ACHN (cell line): ENCODE measurements at regions not wholly inside any gene's neighbourhood (a gene's known extent, or its start where the extent isn't known, plus 50 kb on each side); places are given as distances from the start of the nearest gene placed in this dataset.

Experiments
- DNase-seq: peaks from one replicate; pipeline ENCODE4 v3.0.0-alpha.2; 2015
- in situ Hi-C: cut with HindIII; loops from 2 replicates; pipeline ENCODE4 v1.10.0; 2017; ENCODE audit warnings: low sequenced_read_pairs, low pct_ligation_motif_present, low pct_unique_long_range_greater_than_20kb

DNA sequence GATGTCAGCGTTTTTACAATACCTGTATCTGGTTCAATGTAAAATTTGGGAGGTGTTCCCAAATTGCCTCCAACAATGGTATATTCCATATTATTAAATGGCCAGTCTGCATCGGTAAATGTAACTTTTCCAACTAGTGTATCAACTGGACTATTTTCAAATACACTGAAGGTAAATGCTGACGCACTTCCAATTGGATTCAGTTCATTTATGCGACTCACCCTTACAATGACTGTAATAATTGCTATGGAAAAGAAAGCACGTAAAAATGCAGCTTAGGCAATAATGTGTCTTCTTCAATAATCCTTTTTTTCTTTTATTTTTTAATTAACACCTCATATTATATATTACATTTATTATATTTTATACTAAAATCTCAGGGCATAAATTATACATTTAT lies 209.1 kb downstream of the HGF start:
- no peak for DNase-seq
- in situ Hi-C loops, result no loop called here

DNA sequence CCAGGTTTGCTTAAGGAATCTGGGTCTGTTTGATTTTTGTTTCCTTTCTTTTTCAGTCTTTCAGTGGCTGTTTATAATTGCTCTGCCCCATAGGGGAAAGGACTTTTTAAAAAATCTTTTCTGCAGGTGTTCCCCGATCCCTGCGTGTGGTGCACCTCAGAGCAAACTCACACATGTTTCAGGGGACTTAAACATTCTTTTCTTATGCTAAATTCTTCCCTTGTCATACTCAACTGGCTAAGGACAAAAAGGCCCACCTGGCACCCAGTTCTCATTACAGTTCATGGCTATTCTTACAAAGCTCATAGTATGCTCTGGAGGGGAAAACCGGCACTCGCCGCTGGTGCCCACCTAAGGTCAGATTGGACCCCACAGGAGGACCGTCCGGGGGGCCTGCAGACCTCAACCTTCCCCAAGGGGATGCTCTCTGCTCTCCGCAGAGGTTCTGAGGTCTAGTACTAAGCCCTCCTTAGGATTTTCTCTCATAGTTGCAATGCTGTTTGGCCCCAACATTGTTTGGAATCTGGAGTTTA lies 220.3 kb downstream of the HGF start:
- DNase-seq, result no peak
- in situ Hi-C loops, result no loop called here

DNA sequence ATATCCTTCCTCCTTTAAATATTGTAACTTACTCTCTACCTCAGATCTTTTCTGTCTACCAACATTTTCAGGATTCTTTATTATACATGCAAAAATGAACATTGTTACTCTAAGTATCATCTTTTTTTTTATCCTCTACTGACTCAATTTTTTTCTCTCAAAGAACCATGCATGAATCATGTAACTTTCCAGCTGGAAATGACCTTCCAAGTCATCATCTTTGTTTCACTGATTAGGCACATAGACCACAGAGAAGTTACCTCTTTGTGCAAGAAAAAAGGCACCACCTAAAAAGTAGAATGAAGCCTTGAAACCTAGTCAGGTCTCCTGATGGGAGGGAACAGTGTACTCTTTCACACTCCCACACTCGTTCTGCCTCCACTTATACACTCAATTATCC lies 234.9 kb downstream of the HGF start:
- DNase-seq, result no peak
- in situ Hi-C loops, result no loop called here

DNA sequence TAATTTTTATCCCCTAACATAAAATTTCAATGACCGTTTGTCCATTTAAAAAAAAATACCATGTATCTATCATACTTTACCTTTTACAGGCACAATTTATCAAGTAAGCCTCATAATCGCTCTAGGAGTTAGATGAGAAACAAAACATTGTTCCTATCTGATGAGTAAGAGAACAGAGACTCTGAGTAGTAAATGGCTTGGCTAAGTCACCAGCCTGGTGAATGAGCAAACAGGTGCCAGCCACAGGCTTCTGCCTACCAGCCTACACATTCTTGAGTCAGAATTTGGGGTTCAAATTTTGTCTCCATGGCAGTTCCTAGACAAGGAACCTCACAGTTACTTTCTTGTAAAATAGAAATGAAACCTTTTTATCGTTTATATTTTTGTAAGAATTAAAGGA lies 235.4 kb downstream of the HGF start:
- in situ Hi-C loops, result no loop called here
- DNase-seq, result no peak

DNA sequence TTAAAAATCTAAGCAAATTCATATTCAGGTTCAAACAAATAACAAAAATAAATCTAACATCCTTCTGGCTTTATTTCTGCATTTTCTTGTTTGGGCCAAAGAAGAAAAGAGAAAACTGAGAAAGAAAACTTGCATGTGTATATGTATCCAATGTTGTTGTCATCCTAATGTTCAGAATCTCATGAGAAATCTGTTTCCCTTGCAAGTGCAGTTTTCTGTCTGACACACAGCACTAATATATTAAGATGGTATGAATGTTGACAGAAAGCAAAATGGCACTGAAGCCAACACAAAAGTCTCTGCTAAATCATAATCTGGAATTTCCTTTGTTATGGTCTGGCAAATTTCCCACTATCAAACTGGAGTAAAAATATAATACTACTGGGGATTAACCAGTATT lies 235.9 kb downstream of the HGF start:
- in situ Hi-C loops, result no loop called here
- DNase-seq, result no peak

DNA sequence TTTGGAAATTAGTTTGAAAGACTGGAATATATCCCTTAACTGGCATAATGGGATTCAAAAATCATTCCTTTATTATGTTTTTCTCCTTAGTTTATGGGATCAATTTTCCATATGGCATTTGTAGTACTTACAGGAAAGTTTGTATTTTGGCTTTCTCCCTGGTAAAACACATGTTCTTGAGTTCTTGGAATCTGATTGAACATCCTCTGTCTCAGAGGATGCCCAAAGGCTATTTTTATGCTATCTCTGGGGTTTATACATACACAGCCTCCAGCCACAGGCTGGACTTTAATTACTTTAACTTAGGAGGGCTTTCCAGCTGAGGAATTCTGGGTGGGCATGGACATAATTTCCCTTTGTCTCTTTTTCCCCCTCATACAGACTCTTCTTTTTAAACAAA lies 236.4 kb downstream of the HGF start:
- no peak for DNase-seq
- in situ Hi-C loops, result no loop called here

DNA sequence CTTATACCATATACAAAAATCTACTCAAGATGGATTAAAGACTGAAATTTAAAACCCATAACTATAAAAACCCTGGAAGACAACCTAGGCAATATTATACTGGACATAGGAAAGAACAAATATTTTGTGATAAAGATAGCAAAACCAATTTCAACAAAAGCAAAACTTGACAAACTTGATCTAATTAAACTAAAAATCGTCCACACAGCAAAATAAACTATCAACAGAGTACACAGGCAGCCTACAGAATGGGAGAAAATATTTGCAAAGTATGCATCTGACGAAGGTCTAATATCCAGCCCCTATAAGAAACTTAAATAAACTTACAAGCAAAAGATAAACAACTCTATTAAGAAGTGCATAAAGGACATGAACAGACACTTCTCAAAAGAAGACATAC lies 240.1 kb downstream of the HGF start:
- in situ Hi-C loops, result no loop called here

DNA sequence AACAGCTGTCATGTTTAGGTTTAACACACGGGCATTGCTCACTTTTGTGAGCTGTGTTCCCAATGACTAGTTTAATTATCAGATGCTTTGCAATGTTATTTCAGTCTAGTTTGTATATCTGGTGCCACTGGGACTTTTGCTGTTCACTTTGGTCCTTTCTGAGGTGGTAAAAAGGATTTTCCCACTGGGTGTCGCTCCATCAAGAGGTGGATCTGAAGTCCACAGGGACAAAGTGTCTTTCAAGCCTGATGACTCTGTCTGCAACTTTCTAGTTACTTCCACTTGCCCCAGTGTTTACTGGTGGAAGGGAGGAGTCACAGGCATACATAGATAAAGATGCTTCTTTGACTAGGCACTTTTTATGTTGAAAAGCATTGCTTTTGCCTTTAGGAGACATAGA lies 242.2 kb downstream of the HGF start:
- no peak for DNase-seq
- in situ Hi-C loops, result no loop called here

More for the DNA sequence above, 240.1 kb downstream of the HGF start:
- DNase-seq, result no peak

DNA sequence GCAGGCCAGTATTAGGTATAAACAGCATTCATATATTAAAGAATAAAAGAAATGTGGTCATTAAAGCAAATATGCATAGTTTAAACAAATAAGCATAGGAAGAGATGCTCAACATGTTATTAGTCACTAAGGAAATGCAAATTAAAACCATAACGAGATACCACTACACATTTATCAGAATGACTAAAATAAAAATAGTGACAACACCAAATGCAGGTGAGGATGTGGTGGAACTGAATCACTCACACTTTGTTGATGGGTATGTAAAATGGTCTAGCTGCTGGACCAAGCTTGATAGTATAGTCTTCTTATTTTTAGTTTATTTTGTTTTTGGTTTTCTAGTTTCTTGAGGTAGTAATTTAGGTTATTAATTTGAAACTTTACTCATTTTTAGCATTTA lies 242.9 kb downstream of the HGF start:
- in situ Hi-C loops, result no loop called here
- no peak for DNase-seq

DNA sequence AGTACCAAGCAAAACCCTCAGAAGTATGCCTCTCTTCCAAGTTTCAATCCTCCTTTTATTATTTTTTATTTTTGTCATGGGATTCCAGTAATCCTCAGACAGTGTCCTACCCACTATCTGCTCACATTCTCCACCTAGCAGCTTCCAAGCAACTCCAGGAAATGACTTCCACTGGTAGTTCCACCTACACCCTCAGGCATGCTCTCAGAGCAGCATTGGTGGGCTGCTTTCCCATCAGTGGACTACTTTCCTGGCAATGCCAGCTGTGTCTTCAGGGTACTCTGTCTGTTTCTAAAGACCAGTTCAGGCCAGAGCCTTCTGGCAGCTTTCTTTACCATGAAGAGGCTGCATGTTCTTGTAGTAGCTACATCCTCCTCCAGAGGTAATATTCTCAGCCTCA lies 244.0 kb downstream of the HGF start:
- DNase-seq, result no peak
- in situ Hi-C loops, result no loop called here

DNA sequence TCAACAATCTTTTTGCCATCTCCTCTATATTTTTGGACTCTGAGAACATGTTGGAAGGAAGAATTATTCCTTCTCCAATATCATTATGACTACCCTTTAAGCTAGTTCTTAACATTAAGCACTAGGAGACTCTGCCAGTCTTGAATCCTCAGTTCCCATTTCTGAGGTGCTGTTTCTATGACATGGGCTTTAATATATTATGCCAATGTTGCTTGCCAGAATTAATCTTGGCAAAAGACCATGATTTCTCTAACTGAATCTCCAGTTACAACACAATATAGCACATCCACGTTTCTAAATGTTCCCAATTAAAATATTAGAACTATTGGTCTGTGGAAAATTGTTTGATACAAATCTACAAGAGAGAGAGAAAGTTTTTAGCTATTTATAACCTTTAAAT lies 250.0 kb downstream of the HGF start:
- no peak for DNase-seq
- in situ Hi-C loops, result loop anchor here (25.0 kb wide), 2 partner anchors 192 to 442 kb away; no protein-coding TSS in a partner anchor

DNA sequence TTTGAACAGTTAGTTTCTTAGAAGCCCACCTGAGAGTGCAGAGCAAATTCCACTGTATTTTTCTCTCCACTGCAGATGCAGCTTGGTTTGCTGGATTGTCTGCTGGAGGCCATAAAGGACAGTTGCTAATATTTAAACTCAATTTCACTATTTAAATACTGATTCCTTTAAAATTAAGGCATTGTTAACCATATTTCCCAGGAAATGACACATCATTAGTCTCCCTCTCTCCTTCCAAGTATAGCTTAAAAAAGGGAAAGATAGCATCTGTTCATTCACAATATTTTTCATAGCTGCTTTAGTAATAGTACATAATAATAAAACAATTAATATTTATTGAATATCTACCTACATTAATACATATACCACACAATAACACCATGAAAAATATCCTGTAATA lies 252.9 kb downstream of the HGF start:
- in situ Hi-C loops, result loop anchor here (25.0 kb wide), 2 partner anchors 195 to 445 kb away; no protein-coding TSS in a partner anchor

DNA sequence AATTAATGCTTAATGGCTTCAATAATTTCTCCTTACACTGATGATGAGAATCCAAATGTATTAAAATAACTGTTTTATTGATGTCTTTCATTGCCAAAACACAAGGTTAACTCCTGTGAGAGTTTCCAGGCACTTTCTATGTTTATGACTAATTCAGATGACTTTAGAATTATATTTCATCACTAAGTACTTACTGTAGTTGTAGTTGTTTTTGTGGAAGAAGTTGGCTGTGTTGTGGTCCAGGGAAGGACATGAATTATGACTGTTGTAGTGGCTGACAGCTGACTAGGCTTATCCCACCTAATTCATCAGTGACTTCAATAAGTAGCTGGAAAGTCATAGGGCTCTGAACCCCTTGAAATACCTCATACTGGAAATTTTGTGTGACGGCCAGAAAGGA lies 254.8 kb downstream of the HGF start:
- in situ Hi-C loops, result loop anchor here (25.0 kb wide), 2 partner anchors 197 to 447 kb away; no protein-coding TSS in a partner anchor
- DNase-seq, result no peak

More for the DNA sequence above, 252.9 kb downstream of the HGF start:
- DNase-seq, result no peak

DNA sequence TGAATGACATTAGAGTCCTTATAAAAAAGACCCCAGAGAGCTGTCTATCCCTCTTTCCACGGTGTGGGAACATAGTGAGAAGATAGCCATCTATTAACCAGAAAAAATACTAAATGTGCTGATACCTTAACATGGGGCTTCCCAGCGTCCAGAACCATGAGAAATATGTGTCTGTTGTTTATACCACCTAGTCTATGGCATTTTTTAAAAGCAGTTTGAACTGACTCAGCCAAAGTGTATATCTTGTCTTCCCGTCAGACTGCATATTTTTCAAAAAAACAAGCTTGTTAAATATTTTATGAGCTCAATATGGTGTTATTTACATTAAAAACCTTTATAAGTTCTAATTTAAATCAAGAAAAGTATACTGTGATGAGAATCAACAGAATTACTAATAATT lies 255.3 kb downstream of the HGF start:
- no peak for DNase-seq
- in situ Hi-C loops, result loop anchor here (25.0 kb wide), 2 partner anchors 198 to 448 kb away; no protein-coding TSS in a partner anchor

DNA sequence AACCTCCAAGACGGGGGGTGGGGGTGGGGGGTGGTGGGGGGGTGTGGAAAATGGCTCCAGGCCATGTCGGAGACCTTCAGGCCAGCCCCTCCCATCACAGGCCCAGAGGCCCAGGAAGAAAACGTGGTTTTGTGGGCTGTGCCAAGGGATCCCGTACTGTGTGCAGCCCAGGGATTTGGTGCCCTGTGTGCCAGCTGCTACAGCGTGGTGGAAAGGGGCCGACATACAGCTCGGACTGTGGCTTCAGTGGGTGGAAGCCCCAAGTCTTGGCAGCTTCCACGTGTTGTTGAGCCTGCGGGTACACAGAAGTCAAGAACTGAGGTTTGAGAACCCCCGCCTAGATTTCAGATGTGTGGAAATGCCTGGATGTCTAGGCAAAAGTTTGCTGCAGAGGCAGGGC lies 259.7 kb downstream of the HGF start:
- in situ Hi-C loops, result loop anchor here (25.0 kb wide), 2 partner anchors 202 to 452 kb away; no protein-coding TSS in a partner anchor
- DNase-seq, result no peak

DNA sequence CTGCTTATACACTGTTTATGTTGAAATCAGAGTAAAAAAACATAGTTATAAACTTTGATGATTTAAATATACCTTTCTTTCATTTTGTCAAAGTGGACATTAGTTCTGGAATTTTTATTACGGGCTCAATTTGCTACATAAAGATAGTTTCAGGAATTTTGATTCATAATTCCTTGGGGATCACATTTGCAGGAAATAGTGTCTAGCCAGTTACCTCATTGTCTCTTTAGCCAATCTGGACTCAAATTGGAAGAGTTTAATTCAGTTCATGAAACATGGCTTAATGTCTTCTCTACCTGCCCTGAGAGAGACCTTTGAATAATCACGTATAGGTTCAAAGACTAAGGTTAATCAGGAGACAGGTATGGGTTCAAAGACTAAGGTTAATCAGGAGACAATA lies 262.6 kb downstream of the HGF start:
- in situ Hi-C loops, result loop anchor here (25.0 kb wide), 2 partner anchors 205 to 455 kb away; no protein-coding TSS in a partner anchor

DNA sequence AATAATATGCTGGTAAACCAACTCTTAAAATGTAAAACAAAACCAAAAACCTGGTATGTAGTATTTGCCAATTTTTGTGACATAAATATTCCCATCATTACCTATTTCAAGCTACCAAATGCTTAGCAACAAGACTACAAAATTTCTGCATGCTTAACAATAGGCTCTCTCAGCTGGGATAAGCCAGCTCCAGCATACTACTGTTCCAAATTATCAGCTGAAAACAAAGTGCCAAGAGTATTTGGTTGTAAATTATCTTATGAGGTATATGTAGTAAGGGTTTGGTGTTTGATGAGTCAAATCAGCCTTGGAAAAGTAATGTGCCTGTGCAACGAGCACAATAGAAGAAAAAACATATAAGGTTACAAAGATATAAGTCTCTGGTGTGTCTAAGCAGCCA lies 263.2 kb downstream of the HGF start:
- DNase-seq, result no peak
- in situ Hi-C loops, result loop anchor here (25.0 kb wide), 2 partner anchors 206 to 456 kb away; no protein-coding TSS in a partner anchor

More for the DNA sequence above, 262.6 kb downstream of the HGF start:
- DNase-seq, result no peak

DNA sequence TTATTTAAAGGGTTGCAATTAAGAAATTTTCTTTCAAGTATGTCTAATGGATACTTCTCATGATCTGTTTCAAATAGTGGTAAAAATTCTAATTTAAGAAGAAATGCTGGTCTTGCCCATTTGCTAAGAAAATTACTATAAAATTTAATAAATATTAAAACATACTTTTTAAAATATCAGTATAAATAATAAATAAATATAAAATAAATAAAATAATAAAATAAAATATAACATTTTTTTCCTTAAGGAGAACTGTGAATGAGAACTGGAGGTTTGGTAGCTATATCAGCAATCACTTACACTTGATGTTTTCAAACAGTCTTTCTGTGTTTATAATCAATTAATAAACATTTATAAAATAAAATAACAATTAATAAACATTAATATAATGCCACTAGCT lies 266.1 kb downstream of the HGF start:
- no peak for DNase-seq
- in situ Hi-C loops, result loop anchor here (25.0 kb wide), 2 partner anchors 209 to 459 kb away; no protein-coding TSS in a partner anchor

DNA sequence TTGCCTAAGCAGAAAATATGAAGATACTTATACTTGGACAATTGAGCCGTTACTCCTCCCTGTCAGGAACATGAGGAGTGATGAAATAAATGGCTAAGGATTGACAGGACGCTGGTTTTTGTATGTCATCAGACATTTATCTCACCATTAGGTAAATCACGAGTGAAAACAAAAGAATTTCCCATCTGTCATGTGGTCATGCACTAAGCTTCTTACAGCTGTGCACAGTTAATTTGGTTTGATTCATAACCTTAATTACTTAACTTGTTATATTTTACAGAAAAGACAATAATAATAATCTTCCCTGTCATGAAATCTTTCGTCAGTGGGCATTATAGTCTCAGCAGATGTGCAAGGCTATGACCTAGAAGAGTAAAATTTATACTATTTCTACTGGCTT lies 266.5 kb downstream of the HGF start:
- in situ Hi-C loops, result loop anchor here (25.0 kb wide), 2 partner anchors 209 to 459 kb away; no protein-coding TSS in a partner anchor

DNA sequence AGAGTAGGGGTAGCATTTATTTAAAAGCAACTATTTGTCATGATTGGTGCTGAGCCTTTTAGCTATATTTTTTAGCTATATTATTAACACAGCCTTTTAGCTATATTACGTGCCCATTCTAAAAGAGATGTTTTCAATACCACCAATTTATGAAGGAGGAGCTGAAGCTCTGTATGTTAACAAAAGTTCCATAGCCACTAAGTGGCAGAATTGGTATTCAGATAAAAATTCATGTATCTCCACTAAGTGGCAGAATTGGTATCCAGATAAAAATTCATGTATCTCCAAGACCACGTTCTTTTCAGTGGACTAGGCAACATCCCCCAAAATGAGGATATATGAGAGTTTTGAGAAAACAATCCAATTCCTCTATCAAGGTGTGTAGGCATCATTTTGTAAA lies 268.6 kb downstream of the HGF start:
- peak; percentile 72 for DNase-seq
- in situ Hi-C loops, result loop anchor here (25.0 kb wide), 2 partner anchors 211 to 461 kb away; no protein-coding TSS in a partner anchor

More for the DNA sequence above, 266.5 kb downstream of the HGF start:
- no peak for DNase-seq
